ENCODE measurements at regions not wholly inside any gene's neighbourhood (a gene's known extent, or its start where the extent isn't known, plus 50 kb on each side); places are given as distances from the start of the nearest gene placed in this dataset.

GRCh38 chr19:27618006-27618405 is 1594.9 kb downstream of the UQCRFS1 start:
- no peak for DNase-seq

GRCh38 chr19:27580906-27581305 is 1632.0 kb downstream of the UQCRFS1 start:
- DNase-seq = no peak

Measured in activated effector memory CD4-positive, alpha-beta T cell treated with anti-CD3 and anti-CD28 coated beads, Interleukin-2, amount 50 U/mL, for 16 hours (primary cell).